NCI-H82 treated with DMSO at 0.1 percent for 48 hours (cell line): ENCODE measurements at regions not wholly inside any gene's neighbourhood (a gene's known extent, or its start where the extent isn't known, plus 50 kb on each side); places are given as distances from the start of the nearest gene placed in this dataset.

Source experiments
- DNase-seq: peaks from one replicate; lab custom pipeline; 2025; ENCODE audit not compliant: unreplicated experiment; lab: John Stamatoyannopoulos, UW

GRCh38 chr5:106921567-106921966, 749.2 kb downstream of the EFNA5 start:
- no peak for DNase-seq

GRCh38 chr5:106910486-106910885, 760.3 kb downstream of the EFNA5 start:
- DNase-seq = no peak

GRCh38 chr5:106909716-106910115, 761.0 kb downstream of the EFNA5 start:
- no peak for DNase-seq

- DNase-seq = no peak
Observed at GRCh38 chr5:106907979-106908378, 762.8 kb downstream of the EFNA5 start.

GRCh38 chr5:106906199-106906598, 764.5 kb downstream of the EFNA5 start:
- no peak for DNase-seq

GRCh38 chr5:106894964-106895363, 775.8 kb downstream of the EFNA5 start:
- DNase-seq = peak; percentile 5

GRCh38 chr5:106882035-106882434, 788.7 kb downstream of the EFNA5 start:
- no peak for DNase-seq

- DNase-seq = no peak
Observed at GRCh38 chr5:106880656-106881055, 790.1 kb downstream of the EFNA5 start.

- no peak for DNase-seq
Observed at GRCh38 chr5:106877881-106878280, 792.9 kb downstream of the EFNA5 start.

GRCh38 chr5:106876665-106877194, 794.0 kb downstream of the EFNA5 start:
- DNase-seq = no peak

GRCh38 chr5:106876298-106876622, 794.5 kb downstream of the EFNA5 start:
- no peak for DNase-seq

GRCh38 chr5:106875591-106876297, 795.0 kb downstream of the EFNA5 start:
- no peak for DNase-seq

GRCh38 chr5:106874974-106875373, 795.8 kb downstream of the EFNA5 start:
- DNase-seq = no peak

GRCh38 chr5:106874531-106874930, 796.2 kb downstream of the EFNA5 start:
- no peak for DNase-seq

GRCh38 chr5:106873568-106873967, 797.2 kb downstream of the EFNA5 start:
- DNase-seq = no peak

- no peak for DNase-seq
Observed at GRCh38 chr5:106865279-106865678, 805.5 kb downstream of the EFNA5 start.

GRCh38 chr5:106862450-106863193, 808.1 kb downstream of the EFNA5 start:
- DNase-seq = no peak

GRCh38 chr5:106860398-106861044, 810.2 kb downstream of the EFNA5 start:
- DNase-seq = no peak

GRCh38 chr5:106858616-106859015, 812.1 kb downstream of the EFNA5 start:
- no peak for DNase-seq

GRCh38 chr5:106854922-106855321, 815.8 kb downstream of the EFNA5 start:
- DNase-seq = no peak

- no peak for DNase-seq
Observed at GRCh38 chr5:106854105-106854687, 816.5 kb downstream of the EFNA5 start.

GRCh38 chr5:106853266-106853665, 817.5 kb downstream of the EFNA5 start:
- DNase-seq = no peak
